HEK293T (cell line): ENCODE measurements at regions not wholly inside any gene's neighbourhood (a gene's known extent, or its start where the extent isn't known, plus 50 kb on each side); places are given as distances from the start of the nearest gene placed in this dataset.

Source experiments
- CTCF ChIA-PET: fragments of 350-600 bp; formaldehyde crosslinking; extraction: SDS; loops from one replicate; lab custom pipeline; 2021; ENCODE audit warnings: antibody characterized with exemption, inconsistent platforms; lab: Yijun Ruan, JAX
- POLR2A ChIA-PET: fragments of 350-600 bp; formaldehyde crosslinking; extraction: SDS; loops from one replicate; lab custom pipeline; 2020; ENCODE audit warnings: antibody characterized with exemption, inconsistent platforms; lab: Yijun Ruan, JAX
- DNase-seq: peaks from one replicate; pipeline ENCODE4 v3.0.0; 2012; ENCODE audit warnings: mixed read lengths; ENCODE audit errors: extremely low spot score
- ARNT ChIP-seq: fragments of 450-650 bp; IDR thresholded peaks from 2 replicates; pipeline ENCODE4 v1.6.1; 2017; ENCODE audit warnings: mild to moderate bottlenecking
- BHLHE40 ChIP-seq: fragments of 450-650 bp; IDR thresholded peaks from 2 replicates; pipeline ENCODE4 v1.6.1; 2016; ENCODE audit warnings: mild to moderate bottlenecking, moderate library complexity, borderline replicate concordance
- CTBP1 ChIP-seq: fragments of 450-650 bp; IDR thresholded peaks from 2 replicates; pipeline ENCODE4 v1.6.1; 2016; ENCODE audit warnings: borderline replicate concordance
- ELF4 ChIP-seq: fragments of 450-650 bp; IDR thresholded peaks from 2 replicates; pipeline ENCODE4 v1.6.1; 2017; ENCODE audit warnings: antibody characterized with exemption
- FOXA1 ChIP-seq: fragments of 450-650 bp; IDR thresholded peaks from 2 replicates; pipeline ENCODE4 v1.6.1; 2016; ENCODE audit warnings: mild to moderate bottlenecking
- FOXK2 ChIP-seq: fragments of 450-650 bp; IDR thresholded peaks from 2 replicates; pipeline ENCODE4 v1.6.1; 2016; ENCODE audit warnings: mild to moderate bottlenecking
- FOXM1 ChIP-seq: fragments of 450-650 bp; IDR thresholded peaks from 2 replicates; pipeline ENCODE4 v1.6.1; 2017; ENCODE audit warnings: mild to moderate bottlenecking, borderline replicate concordance
- HDGF ChIP-seq: fragments of 450-650 bp; IDR thresholded peaks from 2 replicates; pipeline ENCODE4 v1.6.1; 2017; ENCODE audit warnings: antibody characterized with exemption, borderline replicate concordance
- L3MBTL2 ChIP-seq: fragments of 450-650 bp; conservative IDR thresholded peaks from 2 replicates; pipeline ENCODE4 v1.6.1; 2016; ENCODE audit warnings: mild to moderate bottlenecking
- LEF1 ChIP-seq: fragments of 450-650 bp; IDR thresholded peaks from 2 replicates; pipeline ENCODE4 v1.6.1; 2017; ENCODE audit warnings: mild to moderate bottlenecking, borderline replicate concordance
- NFRKB ChIP-seq: fragments of 450-650 bp; IDR thresholded peaks from 2 replicates; pipeline ENCODE4 v1.6.1; 2016; ENCODE audit warnings: mild to moderate bottlenecking, moderate library complexity
- PKNOX1 ChIP-seq: fragments of 450-650 bp; IDR thresholded peaks from 2 replicates; pipeline ENCODE4 v1.6.1; 2016
- SP1 ChIP-seq: fragments of 450-650 bp; IDR thresholded peaks from 2 replicates; pipeline ENCODE4 v1.6.1; 2017
- SUZ12 ChIP-seq: fragments of 450-650 bp; IDR thresholded peaks from 2 replicates; pipeline ENCODE4 v1.6.1; 2016; ENCODE audit warnings: mild to moderate bottlenecking
- TARDBP ChIP-seq: fragments of 450-650 bp; IDR thresholded peaks from 2 replicates; pipeline ENCODE4 v1.6.1; 2016
- ZNF384 ChIP-seq: fragments of 450-650 bp; IDR thresholded peaks from 2 replicates; pipeline ENCODE4 v1.6.1; 2016

- no peak for TF ChIP-seq SUZ12
- no peak for TF ChIP-seq FOXA1
- no peak for TF ChIP-seq ARNT
- TF ChIP-seq FOXK2: no peak
- no peak for TF ChIP-seq ELF4
- TF ChIP-seq PKNOX1: no peak
- no peak for TF ChIP-seq FOXM1
- no peak for TF ChIP-seq SP1
- no peak for TF ChIP-seq NFRKB
- TF ChIP-seq L3MBTL2: no peak
- no peak for TF ChIP-seq BHLHE40
- no peak for TF ChIP-seq HDGF
- no peak for TF ChIP-seq LEF1
- no peak for TF ChIP-seq CTBP1
- no peak for TF ChIP-seq TARDBP
- no peak for TF ChIP-seq ZNF384
- POLR2A ChIA-PET: no interaction called here
- CTCF ChIA-PET: no interaction called here
- no peak for DNase-seq
These were observed 1524.3 kb downstream of the BRD1 start for GRCh38 chr22:48303369-48303725.

- ChIA-PET POLR2A (no interaction called here), CTCF (no interaction called here)
- no peak for TF ChIP-seq CTBP1
- TF ChIP-seq HDGF: no peak
- no peak for TF ChIP-seq FOXA1
- TF ChIP-seq TARDBP: no peak
- TF ChIP-seq LEF1: no peak
- no peak for TF ChIP-seq ZNF384
- no peak for TF ChIP-seq BHLHE40
- no peak for TF ChIP-seq SP1
- TF ChIP-seq L3MBTL2: no peak
- TF ChIP-seq ARNT: no peak
- no peak for TF ChIP-seq PKNOX1
- no peak for TF ChIP-seq FOXM1
- no peak for TF ChIP-seq NFRKB
- DNase-seq: no peak
These were observed 1524.9 kb downstream of the BRD1 start for GRCh38 chr22:48302657-48303368.

GRCh38 chr22:48301908-48302307 is 1525.8 kb downstream of the BRD1 start:
- TF ChIP-seq ARNT (no peak), CTBP1 (no peak), FOXM1 (no peak), FOXK2 (no peak), SP1 (no peak), L3MBTL2 (no peak), BHLHE40 (no peak), SUZ12 (no peak), PKNOX1 (no peak), ZNF384 (no peak), HDGF (no peak), TARDBP (no peak), LEF1 (no peak)
- ChIA-PET POLR2A (no interaction called here), CTCF (no interaction called here)
- no peak for DNase-seq

- POLR2A ChIA-PET: no interaction called here
- CTCF ChIA-PET: no interaction called here
- TF ChIP-seq FOXA1 (no peak), FOXM1 (no peak), NFRKB (no peak), ELF4 (no peak), SP1 (no peak), L3MBTL2 (no peak), CTBP1 (no peak), ZNF384 (no peak), HDGF (no peak), ARNT (no peak), BHLHE40 (no peak), FOXK2 (no peak), SUZ12 (no peak), LEF1 (no peak), PKNOX1 (no peak)
- DNase-seq: no peak
These were observed 1526.3 kb downstream of the BRD1 start for GRCh38 chr22:48301421-48301820.

GRCh38 chr22:48300877-48301276 is 1526.8 kb downstream of the BRD1 start:
- POLR2A ChIA-PET: no interaction called here

More at GRCh38 chr22:48300877-48301276, 1526.8 kb downstream of the BRD1 start:
- DNase-seq: no peak
- CTCF ChIA-PET: no interaction called here
- TF ChIP-seq CTBP1: no peak
- TF ChIP-seq SP1: no peak
- no peak for TF ChIP-seq HDGF
- TF ChIP-seq ARNT: no peak
- no peak for TF ChIP-seq FOXK2
- TF ChIP-seq L3MBTL2: no peak
- TF ChIP-seq FOXM1: no peak
- no peak for TF ChIP-seq FOXA1
- no peak for TF ChIP-seq SUZ12
- no peak for TF ChIP-seq BHLHE40
- no peak for TF ChIP-seq TARDBP
- no peak for TF ChIP-seq ZNF384
- TF ChIP-seq ELF4: no peak
- TF ChIP-seq LEF1: no peak
- no peak for TF ChIP-seq NFRKB
- no peak for TF ChIP-seq PKNOX1
